Stimulated activated memory B cell treated with anti-CD40 and anti-IgM and Interleukin-4, amounts not matched to agents 10 μg/mL and 1 μg/mL and 100 μg/mL, for 72 hours (primary cell): ENCODE measurements at regions not wholly inside any gene's neighbourhood (a gene's known extent, or its start where the extent isn't known, plus 50 kb on each side); places are given as distances from the start of the nearest gene placed in this dataset.
A peak's percentile ranks its signal among the peaks of the same experiment; 100 is the strongest.
"Not testable (repeated sequence)": the region's sequence is repeated elsewhere in the genome, so short reads cannot be mapped to it uniquely, and the experiment has no call there.

ENCODE experiments used
- ATAC-seq: fragments of 150-1000 bp; cut with Tn5 transposase; 2 replicates; pipeline ENCODE4 v1.10.0; 2021
- H3K27ac Mint-ChIP-seq: one replicate; pipeline ENCODE4 v1.8.0; 2022; ENCODE audit warnings: mild to moderate bottlenecking, mixed read lengths
- H3K27me3 Mint-ChIP-seq: one replicate; pipeline ENCODE4 v1.8.0; 2022; ENCODE audit warnings: mixed read lengths
- H3K36me3 Mint-ChIP-seq: one replicate; pipeline ENCODE4 v1.8.0; 2022; ENCODE audit warnings: mixed read lengths
- H3K4me1 Mint-ChIP-seq: one replicate; pipeline ENCODE4 v1.8.0; 2022; ENCODE audit warnings: mixed read lengths
- H3K4me3 Mint-ChIP-seq: one replicate; pipeline ENCODE4 v1.8.0; 2022; ENCODE audit warnings: mild to moderate bottlenecking, moderate library complexity, mixed read lengths
- H3K9me3 Mint-ChIP-seq: one replicate; pipeline ENCODE4 v1.8.0; 2022; ENCODE audit warnings: mixed read lengths

- H3K27me3 Mint-ChIP-seq, result no peaks in the 10 kb centered on the region
- peaks cover 67% of the 10 kb centered on the region for H3K4me1 Mint-ChIP-seq
- peak overlapping the region; percentile 64 for H3K4me3 Mint-ChIP-seq
- peak; percentile 68 for ATAC-seq
- H3K36me3 Mint-ChIP-seq, result no peaks in the 10 kb centered on the region
- H3K9me3 Mint-ChIP-seq, result no peaks in the 10 kb centered on the region
- H3K27ac Mint-ChIP-seq, result peak overlapping the region; percentile 88
Measured at GRCh38 chr2:207334624-207335371, 169.1 kb upstream of the KLF7 start.

DNA sequence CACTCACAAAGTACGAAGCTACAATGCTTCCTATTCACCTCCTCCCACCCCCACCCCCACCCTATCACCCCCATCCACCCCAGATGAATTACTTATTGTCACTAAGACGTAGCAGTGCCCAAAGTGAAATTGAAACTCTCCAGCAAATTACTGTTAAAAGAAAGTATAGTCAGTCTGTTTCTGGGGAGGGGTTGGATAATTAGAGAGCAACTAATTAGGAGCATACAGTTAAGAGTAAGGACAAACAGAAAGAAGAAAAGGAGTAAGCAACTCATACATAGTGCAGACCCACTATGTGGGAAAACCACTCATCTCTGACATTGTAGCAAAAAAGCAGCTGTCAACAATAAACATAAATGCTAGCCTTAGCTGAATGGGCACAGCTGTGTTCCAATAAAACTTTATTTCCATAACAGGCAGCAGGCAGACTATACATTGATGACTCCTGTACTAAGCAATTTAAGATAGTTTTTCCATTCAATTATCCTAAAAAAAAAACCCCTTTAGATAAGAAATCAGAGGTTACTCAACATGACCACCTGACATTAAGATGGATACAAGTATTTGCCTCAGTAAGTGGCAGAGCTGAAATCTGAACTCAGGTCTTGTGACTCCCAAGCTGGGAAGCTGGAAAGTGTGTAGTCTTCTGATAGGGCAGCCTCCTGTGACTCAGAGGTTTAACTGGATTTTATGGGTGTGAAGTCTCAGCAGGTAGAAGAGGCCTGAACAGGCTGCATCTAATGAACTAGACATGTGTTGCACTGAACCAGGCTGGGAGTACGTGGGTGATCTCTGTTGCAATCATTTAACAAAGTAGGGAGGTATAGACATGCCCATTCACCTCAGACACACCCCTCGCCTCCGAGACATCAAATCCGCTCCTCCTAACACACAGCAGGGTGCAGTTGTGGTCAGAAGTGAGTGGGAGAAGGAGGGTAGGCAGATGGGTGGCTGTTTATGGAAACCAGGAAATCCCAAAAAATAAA is 171.8 kb upstream of the KLF7 start:
- H3K4me3 Mint-ChIP-seq, result no peak overlapping the region
- H3K36me3 Mint-ChIP-seq, result no peaks in the 10 kb centered on the region
- ATAC-seq, result no peak
- H3K4me1 Mint-ChIP-seq, result peaks cover 51% of the 10 kb centered on the region
- no peaks in the 10 kb centered on the region for H3K27me3 Mint-ChIP-seq
- peak overlapping the region; percentile 72 for H3K27ac Mint-ChIP-seq
- no peaks in the 10 kb centered on the region for H3K9me3 Mint-ChIP-seq

DNA sequence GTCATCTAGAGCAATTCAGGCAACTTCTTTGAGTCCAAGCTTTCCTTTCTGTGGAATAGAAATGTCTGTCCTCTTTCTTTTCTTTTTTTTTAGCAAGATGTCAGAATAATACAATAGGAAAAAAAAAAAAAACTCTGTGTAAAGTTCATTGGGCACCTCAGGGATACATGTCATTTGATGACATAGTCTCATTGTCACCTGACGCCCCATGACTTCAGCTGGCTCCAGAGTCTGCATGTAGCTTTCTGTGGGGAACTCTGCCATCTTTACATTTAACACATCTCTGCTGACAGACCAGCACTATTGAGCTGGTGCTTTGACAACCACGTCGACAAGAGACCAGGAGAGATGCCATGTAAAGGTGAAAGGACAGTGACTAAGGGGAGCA is 172.5 kb upstream of the KLF7 start:
- ATAC-seq, result no peak
- Mint-ChIP-seq H3K27me3 (no peaks in the 10 kb centered on the region), H3K9me3 (no peaks in the 10 kb centered on the region), H3K4me1 (peaks cover 45% of the 10 kb centered on the region), H3K4me3 (no peak overlapping the region), H3K27ac (peak overlapping the region; percentile 72), H3K36me3 (no peaks in the 10 kb centered on the region)

DNA sequence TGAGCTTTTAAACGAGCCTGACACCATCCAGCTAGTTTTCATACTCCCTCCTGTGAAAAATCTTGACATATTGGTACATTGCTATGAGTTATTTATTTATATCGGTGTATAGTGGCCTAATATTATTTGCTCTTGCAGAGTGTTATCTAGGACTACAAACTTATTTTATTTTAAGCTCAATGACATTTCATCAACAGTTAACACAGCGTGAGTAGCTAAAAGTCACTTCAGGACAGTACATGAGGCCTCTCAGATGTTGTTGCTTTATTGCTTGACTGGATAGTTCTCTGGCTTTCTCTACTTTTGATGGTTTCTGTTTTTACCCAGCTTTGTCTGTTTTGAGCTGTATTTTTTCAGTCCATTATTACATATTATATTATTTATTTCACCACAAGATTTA is 172.9 kb upstream of the KLF7 start:
- H3K36me3 Mint-ChIP-seq, result no peaks in the 10 kb centered on the region
- H3K27ac Mint-ChIP-seq, result no peak overlapping the region

DNA sequence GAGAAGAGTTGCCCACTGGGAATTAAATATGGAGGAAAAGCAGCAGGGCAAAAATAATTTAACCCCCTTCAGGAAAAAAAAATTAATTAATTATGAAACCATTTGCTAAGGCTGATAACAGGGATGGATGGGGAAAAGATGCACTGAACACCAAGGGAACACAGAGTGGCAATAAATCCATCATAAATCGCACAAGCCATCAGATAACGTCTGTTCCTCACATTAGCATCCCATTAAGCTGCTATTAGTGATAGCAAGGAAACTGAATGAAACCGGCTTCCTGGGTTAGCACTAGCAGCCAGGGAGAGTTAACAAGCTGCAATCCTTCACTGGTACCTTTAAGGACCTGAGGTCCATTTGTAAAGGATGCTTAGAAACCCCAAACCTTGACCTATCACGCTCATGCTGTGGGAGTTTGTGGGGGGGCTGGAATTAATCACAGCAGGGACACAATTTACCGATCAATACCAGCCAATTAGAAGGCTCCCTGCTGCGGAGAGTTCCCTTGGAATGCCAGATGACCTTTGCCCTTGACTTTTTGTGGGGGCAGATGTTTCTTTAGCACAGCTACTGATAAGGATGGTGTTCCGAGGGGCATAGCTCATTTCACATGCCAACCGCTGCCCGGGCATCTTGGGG is 175.5 kb upstream of the KLF7 start:
- H3K27me3 Mint-ChIP-seq, result no peaks in the 10 kb centered on the region
- H3K27ac Mint-ChIP-seq, result no peak overlapping the region
- H3K4me1 Mint-ChIP-seq, result peaks cover 16% of the 10 kb centered on the region
- no peak for ATAC-seq
- peaks cover 10% of the 10 kb centered on the region for H3K36me3 Mint-ChIP-seq
- no peak overlapping the region for H3K4me3 Mint-ChIP-seq
- peaks cover 3% of the 10 kb centered on the region for H3K9me3 Mint-ChIP-seq

More for the DNA sequence above, 172.9 kb upstream of the KLF7 start:
- no peaks in the 10 kb centered on the region for H3K9me3 Mint-ChIP-seq
- ATAC-seq, result no peak
- peaks cover 41% of the 10 kb centered on the region for H3K4me1 Mint-ChIP-seq
- H3K4me3 Mint-ChIP-seq, result no peak overlapping the region
- H3K27me3 Mint-ChIP-seq, result no peaks in the 10 kb centered on the region

DNA sequence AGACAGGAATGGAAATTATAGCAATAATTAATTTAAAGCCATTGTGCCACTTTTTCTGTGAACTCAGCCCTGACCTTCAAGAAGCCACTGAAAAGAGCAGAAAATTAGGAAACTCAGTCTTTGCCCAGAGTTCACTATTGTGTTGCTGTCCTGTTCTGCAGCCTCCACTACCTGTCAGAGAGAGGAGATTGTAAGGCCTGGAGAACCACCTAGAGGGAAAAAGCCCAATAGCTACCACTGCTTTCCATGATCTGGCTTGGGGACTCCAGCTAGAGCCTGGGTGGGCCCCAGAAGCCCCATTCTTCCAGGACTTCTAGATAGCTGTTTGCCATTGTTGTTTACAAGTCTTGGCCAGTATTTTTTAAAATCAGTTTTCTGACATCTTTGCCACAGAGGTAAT is 176.1 kb upstream of the KLF7 start:
- ATAC-seq, result no peak
- no peak overlapping the region for H3K4me3 Mint-ChIP-seq
- no peak overlapping the region for H3K27ac Mint-ChIP-seq
- peaks cover 14% of the 10 kb centered on the region for H3K4me1 Mint-ChIP-seq
- H3K36me3 Mint-ChIP-seq, result peaks cover 16% of the 10 kb centered on the region
- peaks cover 6% of the 10 kb centered on the region for H3K9me3 Mint-ChIP-seq
- no peaks in the 10 kb centered on the region for H3K27me3 Mint-ChIP-seq

GRCh38 chr2:207344596-207345394 is 179.0 kb upstream of the KLF7 start:
- not testable (repeated sequence) for H3K27me3 Mint-ChIP-seq, ATAC-seq, H3K27ac Mint-ChIP-seq, H3K4me3 Mint-ChIP-seq, H3K4me1 Mint-ChIP-seq
- peaks cover 25% of the 10 kb centered on the region for H3K36me3 Mint-ChIP-seq
- peaks cover 14% of the 10 kb centered on the region for H3K9me3 Mint-ChIP-seq

- Mint-ChIP-seq H3K4me1 (peaks cover 16% of the 10 kb centered on the region), H3K27me3 (no peaks in the 10 kb centered on the region), H3K9me3 (peaks cover 11% of the 10 kb centered on the region), H3K36me3 (peaks cover 15% of the 10 kb centered on the region), H3K27ac (no peak overlapping the region), H3K4me3 (no peak overlapping the region)
- ATAC-seq, result no peak
Measured at GRCh38 chr2:207351171-207351570, 178.6 kb upstream of the CREB1 start.

- Mint-ChIP-seq H3K4me3 (no peak overlapping the region), H3K4me1 (peaks cover 16% of the 10 kb centered on the region), H3K27me3 (no peaks in the 10 kb centered on the region), H3K9me3 (no peaks in the 10 kb centered on the region), H3K27ac (no peak overlapping the region), H3K36me3 (no peaks in the 10 kb centered on the region)
- peak; percentile 77 for ATAC-seq
Measured at GRCh38 chr2:207352978-207353671, 176.6 kb upstream of the CREB1 start.

- Mint-ChIP-seq H3K9me3 (no peaks in the 10 kb centered on the region), H3K27me3 (no peaks in the 10 kb centered on the region), H3K27ac (no peak overlapping the region), H3K36me3 (no peaks in the 10 kb centered on the region), H3K4me1 (peaks cover 16% of the 10 kb centered on the region), H3K4me3 (no peak overlapping the region)
- no peak for ATAC-seq
Measured at GRCh38 chr2:207353836-207354235, 175.9 kb upstream of the CREB1 start.

GRCh38 chr2:207354462-207354861 is 175.3 kb upstream of the CREB1 start:
- Mint-ChIP-seq H3K27me3 (no peaks in the 10 kb centered on the region), H3K4me1 (peaks cover 16% of the 10 kb centered on the region), H3K27ac (peak overlapping the region; percentile 53), H3K9me3 (no peaks in the 10 kb centered on the region), H3K36me3 (no peaks in the 10 kb centered on the region), H3K4me3 (no peak overlapping the region)
- ATAC-seq, result no peak

- Mint-ChIP-seq H3K36me3 (no peaks in the 10 kb centered on the region), H3K27me3 (no peaks in the 10 kb centered on the region), H3K4me3 (no peak overlapping the region), H3K9me3 (no peaks in the 10 kb centered on the region), H3K27ac (no peak overlapping the region), H3K4me1 (peaks cover 16% of the 10 kb centered on the region)
- ATAC-seq, result no peak
Measured at GRCh38 chr2:207356567-207356966, 173.2 kb upstream of the CREB1 start.

- no peak for ATAC-seq
- Mint-ChIP-seq H3K27me3 (no peaks in the 10 kb centered on the region), H3K4me1 (peaks cover 16% of the 10 kb centered on the region), H3K9me3 (no peaks in the 10 kb centered on the region), H3K27ac (no peak overlapping the region), H3K4me3 (no peak overlapping the region), H3K36me3 (no peaks in the 10 kb centered on the region)
Measured at GRCh38 chr2:207357216-207357615, 172.5 kb upstream of the CREB1 start.

DNA sequence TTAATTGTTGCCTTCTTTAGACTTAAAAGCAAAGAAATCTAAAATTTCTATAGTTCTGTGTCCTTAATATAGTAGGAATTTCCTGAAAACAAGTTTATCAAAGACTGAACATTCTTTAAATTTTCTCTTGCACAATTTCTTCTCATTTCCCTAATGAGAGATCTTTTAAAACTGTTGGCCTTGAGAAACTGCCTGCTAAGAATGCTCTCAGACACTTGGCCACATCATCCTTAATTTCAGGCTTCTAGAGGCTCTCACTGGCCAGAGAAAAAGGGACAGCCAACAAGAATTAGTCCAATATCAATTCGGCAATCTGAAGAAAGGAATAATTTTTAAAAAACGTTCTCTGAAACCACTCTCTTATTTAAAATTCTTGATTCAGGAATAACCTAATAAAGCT is 167.0 kb upstream of the CREB1 start:
- no peaks in the 10 kb centered on the region for H3K9me3 Mint-ChIP-seq
- H3K4me1 Mint-ChIP-seq, result no peaks in the 10 kb centered on the region
- H3K27me3 Mint-ChIP-seq, result no peaks in the 10 kb centered on the region
- no peak overlapping the region for H3K27ac Mint-ChIP-seq
- no peaks in the 10 kb centered on the region for H3K36me3 Mint-ChIP-seq
- H3K4me3 Mint-ChIP-seq, result no peak overlapping the region
- no peak for ATAC-seq
